T-helper 1 cell treated with Interleukin-12 subunit alpha and Interleukin-12 subunit beta and Interleukin-4 antibody, amounts not matched to agents 30 ng/mL and 1 ng/mL, for 36 hours (primary cell): ENCODE measurements at regions not wholly inside any gene's neighbourhood (a gene's known extent, or its start where the extent isn't known, plus 50 kb on each side); places are given as distances from the start of the nearest gene placed in this dataset.
"Not testable (repeated sequence)": the region's sequence is repeated elsewhere in the genome, so short reads cannot be mapped to it uniquely, and the experiment has no call there.

Source experiments
- intact Hi-C: fragments of 100-400 bp; cut with micrococcal nuclease; formaldehyde crosslinking; loops from one replicate; pipeline ENCODE4 v1.15.1; 2024

GRCh38 chrX:130467936-130468335 lies 66.1 kb downstream of the RBMX2 start:
- intact Hi-C loops, result no loop called here

- intact Hi-C loops, result no loop called here
Measured at GRCh38 chrX:130468395-130468923, 66.7 kb downstream of the RBMX2 start.

GRCh38 chrX:130482871-130483270 lies 81.1 kb downstream of the RBMX2 start:
- intact Hi-C loops, result no loop called here

GRCh38 chrX:130485870-130486269 lies 84.1 kb downstream of the RBMX2 start:
- intact Hi-C loops, result no loop called here

- intact Hi-C loops, result not testable (repeated sequence)
Measured at GRCh38 chrX:130495502-130495901, 93.7 kb downstream of the RBMX2 start.

- intact Hi-C loops, result no loop called here
Measured at GRCh38 chrX:130497531-130497930, 95.7 kb downstream of the RBMX2 start.

- intact Hi-C loops, result no loop called here
Measured at GRCh38 chrX:130498653-130499274, 97.0 kb downstream of the RBMX2 start.

GRCh38 chrX:130502016-130502570 lies 100.3 kb downstream of the RBMX2 start:
- intact Hi-C loops, result no loop called here

GRCh38 chrX:130504019-130504418 lies 102.2 kb downstream of the RBMX2 start:
- intact Hi-C loops, result no loop called here

GRCh38 chrX:130507015-130507414 lies 105.2 kb downstream of the RBMX2 start:
- intact Hi-C loops, result no loop called here

GRCh38 chrX:130512534-130512933 lies 110.7 kb downstream of the RBMX2 start:
- intact Hi-C loops, result not testable (repeated sequence)

GRCh38 chrX:130516123-130516522 lies 114.3 kb downstream of the RBMX2 start:
- intact Hi-C loops, result no loop called here

GRCh38 chrX:130523460-130524394 lies 121.9 kb downstream of the RBMX2 start:
- intact Hi-C loops, result no loop called here

GRCh38 chrX:130524476-130525194 lies 122.8 kb downstream of the RBMX2 start:
- intact Hi-C loops, result no loop called here

- intact Hi-C loops, result no loop called here
Measured at GRCh38 chrX:130529531-130529930, 127.7 kb downstream of the RBMX2 start.

- intact Hi-C loops, result no loop called here
Measured at GRCh38 chrX:130531066-130531465, 129.3 kb downstream of the RBMX2 start.

GRCh38 chrX:130539721-130540321 lies 138.0 kb downstream of the RBMX2 start:
- intact Hi-C loops, result loop anchor here (1.0 to 5.0 kb wide), 2 partner anchors 362 to 377 kb away; partner anchors contain the start of gene ENOX2

GRCh38 chrX:130543603-130544325 lies 142.0 kb downstream of the RBMX2 start:
- intact Hi-C loops, result loop anchor here (1.0 kb wide), 1 partner anchor 374 kb away; no protein-coding TSS in a partner anchor

GRCh38 chrX:130545796-130546195 lies 144.0 kb downstream of the RBMX2 start:
- intact Hi-C loops, result no loop called here

- intact Hi-C loops, result not testable (repeated sequence)
Measured at GRCh38 chrX:130549382-130549781, 147.6 kb downstream of the RBMX2 start.
